Uterus (tissue), 3 donors: ENCODE measurements at regions not wholly inside any gene's neighbourhood (a gene's known extent, or its start where the extent isn't known, plus 50 kb on each side); places are given as distances from the start of the nearest gene placed in this dataset.

Experiments
- DNase-seq, 2 donors: peaks; one replicate each; pipeline ENCODE4 v3.0.0-alpha.2; 2019 to 2020
- H3K27ac ChIP-seq, 2 donors: fragments of 200-600 bp; sonication (generic); 1 replicate in 1 of 2; 2 replicates in 1 of 2; pipeline ENCODE4 v1.5.1; 2016 to 2018
- H3K27me3 ChIP-seq, 2 donors: fragments of 200-600 bp; sonication (generic); one replicate each; pipeline ENCODE4 v1.5.1; 2018 to 2019; ENCODE audit warnings: control low read depth in 1 of 2
- H3K36me3 ChIP-seq, 2 donors: fragments of 200-600 bp; sonication (generic); one replicate each; pipeline ENCODE4 v1.5.1; 2019; ENCODE audit warnings: control low read depth in 1 of 2
- H3K4me1 ChIP-seq, 2 donors: fragments of 200-600 bp; sonication (generic); one replicate each; pipeline ENCODE4 v1.5.1; 2018 to 2019; ENCODE audit warnings: control low read depth in 1 of 2
- H3K4me3 ChIP-seq, 2 donors: fragments of 200-600 bp; sonication (generic); 1 replicate in 1 of 2; 2 replicates in 1 of 2; pipeline ENCODE4 v1.5.1; 2018 to 2019; ENCODE audit warnings: mild to moderate bottlenecking in 1 of 2
- H3K9me3 ChIP-seq, 2 donors: fragments of 200-600 bp; sonication (generic); one replicate each; pipeline ENCODE4 v1.5.1; 2019; ENCODE audit warnings: control low read depth in 1 of 2
- CTCF ChIP-seq, 4 experiments: fragments of 200-600 bp in 2 of 4; fragments of 450-650 bp in 2 of 4; sonication (generic) in 2 of 4; IDR thresholded peaks; one replicate each; pipeline ENCODE4 v1.5.1; 2016 to 2019; ENCODE audit warnings: antibody characterized with exemption in 4 of 4, mild to moderate bottlenecking in 2 of 4, moderate library complexity in 1 of 4
- POLR2A ChIP-seq, 2 donors: fragments of 450-650 bp; IDR thresholded peaks; one replicate each; pipeline ENCODE4 v1.6.1; 2016; ENCODE audit warnings: antibody characterized with exemption in 2 of 2, mild to moderate bottlenecking in 1 of 2, moderate library complexity in 1 of 2
- intact Hi-C: fragments of 100-400 bp; cut with DNase I; formaldehyde crosslinking; loops from one replicate; pipeline ENCODE4 v1.15.1; 2023; ENCODE audit warnings: low total_unique reads
- donor health status: DM: yes; HTN: yes; CAD: no.

DNA sequence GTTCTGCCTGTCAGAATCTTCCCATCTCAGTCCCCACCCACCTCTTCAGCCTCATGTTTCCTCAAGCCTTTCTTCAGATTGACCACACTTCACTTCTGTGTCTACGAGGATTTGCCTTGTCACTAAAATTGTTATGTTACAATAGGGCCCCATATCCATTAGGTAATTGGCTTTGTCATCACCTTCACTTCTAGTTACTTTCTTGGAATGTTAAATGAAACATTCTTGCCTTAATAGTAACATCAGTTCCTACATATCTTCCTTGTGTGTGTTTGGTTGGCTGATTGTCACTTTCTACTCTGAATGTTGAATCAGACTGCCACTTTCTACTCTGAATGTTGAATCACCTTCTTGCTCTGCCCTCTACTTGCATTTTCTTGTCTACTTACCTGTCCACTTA is 599.9 kb upstream of the NXPH2 start:
- intact Hi-C loops, result no loop called here

GRCh38 chr2:139378373-139378772 is 598.2 kb upstream of the NXPH2 start:
- Histone ChIP-seq H3K27me3 (no peaks in the 10 kb centered on the region), H3K4me3 (no peak overlapping the region), H3K9me3 (no peaks in the 10 kb centered on the region), H3K27ac (no peak overlapping the region), H3K4me1 (no peaks in the 10 kb centered on the region), H3K36me3 (no peaks in the 10 kb centered on the region)
- intact Hi-C loops, result no loop called here
- no peak for DNase-seq
- TF ChIP-seq CTCF (IDR thresholded peaks at IDR 0.05), result no peak
- no peak for TF ChIP-seq POLR2A (IDR thresholded peaks at IDR 0.05)

More for the DNA sequence above, 599.9 kb upstream of the NXPH2 start:
- no peaks in the 10 kb centered on the region for H3K36me3 ChIP-seq
- H3K27ac ChIP-seq, result no peak overlapping the region
- H3K4me3 ChIP-seq, result no peak overlapping the region
- no peaks in the 10 kb centered on the region for H3K27me3 ChIP-seq
- TF ChIP-seq CTCF (IDR thresholded peaks at IDR 0.05) (no peak), POLR2A (IDR thresholded peaks at IDR 0.05) (no peak)
- H3K9me3 ChIP-seq, result no peaks in the 10 kb centered on the region
- H3K4me1 ChIP-seq, result no peaks in the 10 kb centered on the region
- DNase-seq, result no peak

DNA sequence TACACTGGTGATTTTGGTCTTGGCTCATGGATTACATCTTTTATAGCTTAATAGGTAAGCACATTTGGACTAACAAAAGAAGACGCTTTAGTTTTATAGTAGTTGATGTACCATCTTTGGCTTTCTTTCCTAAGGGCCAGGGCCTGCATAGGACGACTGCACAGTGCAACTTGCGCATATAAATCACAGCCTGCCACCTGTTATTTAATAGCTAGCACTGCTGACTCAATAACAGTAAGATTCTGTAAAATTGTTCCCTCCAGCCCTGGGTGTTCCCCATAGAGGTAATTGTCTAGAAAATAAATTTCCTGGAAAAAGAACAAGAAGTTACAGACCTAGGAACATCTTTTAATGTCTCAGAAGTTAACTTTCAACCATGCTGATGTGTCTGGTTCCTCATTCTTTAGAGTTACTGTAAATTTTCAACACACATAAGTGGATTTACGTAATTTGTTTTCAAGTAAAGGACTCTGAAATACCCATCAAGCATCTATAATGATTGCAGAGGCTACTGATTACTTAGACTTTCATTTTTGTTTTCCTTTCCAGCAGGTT is 594.2 kb upstream of the NXPH2 start:
- intact Hi-C loops, result no loop called here
- Histone ChIP-seq H3K4me3 (no peak overlapping the region), H3K36me3 (no peaks in the 10 kb centered on the region), H3K9me3 (no peaks in the 10 kb centered on the region), H3K4me1 (no peaks in the 10 kb centered on the region), H3K27me3 (no peaks in the 10 kb centered on the region), H3K27ac (no peak overlapping the region)
- TF ChIP-seq CTCF (IDR thresholded peaks at IDR 0.05) (no peak), POLR2A (IDR thresholded peaks at IDR 0.05) (no peak)
- no peak for DNase-seq

DNA sequence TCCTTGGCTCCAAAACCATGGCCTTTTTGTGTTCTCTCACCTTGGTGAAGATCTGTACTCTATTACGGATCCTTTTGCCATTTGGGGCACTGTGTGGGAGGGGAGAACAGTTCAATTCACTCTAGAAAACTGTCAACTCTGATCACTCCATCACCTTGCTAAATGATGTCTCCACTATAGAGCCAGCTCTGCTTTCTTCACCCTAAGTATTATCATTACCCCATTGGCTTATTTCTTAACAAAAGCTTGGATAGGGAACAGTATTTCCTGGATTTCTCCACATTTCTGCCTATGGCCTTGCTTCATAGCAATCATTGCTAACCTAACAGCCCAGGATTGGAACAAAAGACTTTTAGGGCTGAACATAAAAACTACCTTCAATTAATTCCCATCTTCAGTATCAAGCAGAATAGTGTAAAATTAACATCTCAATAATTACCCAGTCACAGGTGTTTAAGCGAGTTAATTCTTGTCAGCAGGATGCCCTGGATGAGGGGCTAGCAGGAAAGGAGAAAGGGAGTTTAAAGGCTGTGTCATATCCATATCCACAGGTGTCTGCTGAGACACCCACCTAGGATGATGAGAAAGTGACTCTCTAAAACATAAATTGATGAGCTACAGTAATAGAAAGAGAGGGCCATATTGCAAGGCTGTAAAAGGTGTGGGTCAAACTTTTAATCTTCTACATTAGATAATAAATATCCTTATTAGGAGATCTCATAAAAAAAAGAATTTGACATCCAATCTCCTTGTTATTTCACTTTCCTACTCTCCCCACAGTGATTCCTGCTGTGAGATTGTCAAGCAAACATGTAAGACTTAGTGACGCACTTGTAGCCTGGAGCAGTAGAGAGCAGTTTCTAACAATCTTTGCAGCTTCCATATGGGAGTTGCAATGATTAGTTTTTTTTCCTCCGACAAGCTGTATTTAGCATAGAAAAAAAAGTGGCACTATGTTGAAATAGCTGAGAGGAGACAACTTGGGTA is 589.5 kb upstream of the NXPH2 start:
- H3K4me3 ChIP-seq, result no peak overlapping the region
- DNase-seq, result no peak
- intact Hi-C loops, result no loop called here
- H3K4me1 ChIP-seq, result no peaks in the 10 kb centered on the region
- no peak for TF ChIP-seq CTCF (IDR thresholded peaks at IDR 0.05)
- no peak for TF ChIP-seq POLR2A (IDR thresholded peaks at IDR 0.05)
- H3K27me3 ChIP-seq, result no peaks in the 10 kb centered on the region
- no peak overlapping the region for H3K27ac ChIP-seq
- H3K36me3 ChIP-seq, result no peaks in the 10 kb centered on the region
- no peaks in the 10 kb centered on the region for H3K9me3 ChIP-seq

DNA sequence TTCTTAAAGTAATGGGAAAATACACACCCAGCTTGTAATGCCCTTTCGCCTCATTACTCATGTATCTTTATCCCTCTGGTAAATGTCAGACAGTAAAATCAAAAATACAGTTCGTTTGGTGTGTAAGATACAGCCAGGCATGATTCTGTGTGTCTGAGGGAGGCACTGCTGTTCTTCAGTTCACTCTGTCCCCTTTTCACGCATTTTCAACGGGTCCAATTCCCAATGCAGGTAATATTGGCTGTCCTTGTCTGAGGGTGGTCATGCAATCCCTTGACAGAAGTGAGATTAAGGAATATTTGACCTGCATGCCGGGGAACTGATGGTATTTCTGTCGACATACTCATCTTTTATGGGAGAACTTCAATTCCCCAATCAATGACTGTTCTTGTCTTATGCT is 587.2 kb upstream of the NXPH2 start:
- H3K36me3 ChIP-seq, result no peaks in the 10 kb centered on the region
- H3K4me1 ChIP-seq, result no peaks in the 10 kb centered on the region
- no peak overlapping the region for H3K27ac ChIP-seq
- DNase-seq, result no peak
- no peaks in the 10 kb centered on the region for H3K27me3 ChIP-seq
- H3K9me3 ChIP-seq, result no peaks in the 10 kb centered on the region
- intact Hi-C loops, result no loop called here
- no peak for TF ChIP-seq CTCF (IDR thresholded peaks at IDR 0.05)
- no peak for TF ChIP-seq POLR2A (IDR thresholded peaks at IDR 0.05)
- no peak overlapping the region for H3K4me3 ChIP-seq
